HL-60 (cell line): ENCODE measurements at regions not wholly inside any gene's neighbourhood (a gene's known extent, or its start where the extent isn't known, plus 50 kb on each side); places are given as distances from the start of the nearest gene placed in this dataset.

Source experiments
- DNase-seq, 2 experiments: peaks; one replicate each; pipeline ENCODE4 v3.0.0-alpha.2; 2010 to 2020; ENCODE audit warnings: low read depth in 1 of 2, low spot score in 1 of 2
- H3K27ac ChIP-seq: fragments of 250-450 bp; sonication (Bioruptor Pico); replicated peaks from 2 replicates; pipeline ENCODE4 v1.5.1; 2020; ENCODE audit warnings: mild to moderate bottlenecking, moderate library complexity
- H3K27me3 ChIP-seq: fragments of 250-450 bp; sonication (Bioruptor Pico); 2 replicates; pipeline ENCODE4 v1.5.1; 2021; ENCODE audit warnings: mild to moderate bottlenecking, moderate library complexity; ENCODE audit not compliant: insufficient read depth, poor library complexity, severe bottlenecking
- H3K4me3 ChIP-seq: replicated peaks from 2 replicates; pipeline ENCODE4 v1.5.1; 2011; ENCODE audit warnings: mild to moderate bottlenecking, control low read depth, low read length; ENCODE audit not compliant: insufficient read depth
- CTCF ChIP-seq: IDR thresholded peaks from one replicate; pipeline ENCODE4 v1.5.1; 2011; ENCODE audit warnings: low read length, control low read depth, inconsistent platforms; ENCODE audit not compliant: insufficient read depth
- GABPA ChIP-seq: IDR thresholded peaks from 2 replicates; pipeline ENCODE4 v1.6.1; 2012; ENCODE audit warnings: low read depth
- POLR2AphosphoS5 ChIP-seq: IDR thresholded peaks from 2 replicates; pipeline ENCODE4 v1.6.1; 2012; ENCODE audit warnings: low read depth
- REST ChIP-seq: IDR thresholded peaks from 2 replicates; pipeline ENCODE4 v1.6.1; 2012; ENCODE audit warnings: low read depth; ENCODE audit not compliant: insufficient replicate concordance
- SPI1 ChIP-seq: IDR thresholded peaks from 2 replicates; pipeline ENCODE4 v1.6.1; 2012; ENCODE audit warnings: low read depth, mild to moderate bottlenecking, borderline replicate concordance

- Histone ChIP-seq H3K27me3 (peaks cover 37% of the 10 kb centered on the region), H3K27ac (no peak overlapping the region), H3K4me3 (no peak overlapping the region)
- TF ChIP-seq SPI1, result no peak
- TF ChIP-seq REST, result no peak
- no peak for TF ChIP-seq GABPA
- TF ChIP-seq POLR2AphosphoS5, result no peak
- no peak for TF ChIP-seq CTCF
- DNase-seq, result no peak
Measured at GRCh38 chr7:28315565-28316410, 96.5 kb upstream of the CREB5 start.

- no peak overlapping the region for H3K27ac ChIP-seq
- TF ChIP-seq GABPA, result no peak
- TF ChIP-seq REST, result no peak
- no peak for TF ChIP-seq POLR2AphosphoS5
- no peak for TF ChIP-seq CTCF
- TF ChIP-seq SPI1, result no peak
- peaks cover 37% of the 10 kb centered on the region for H3K27me3 ChIP-seq
- H3K4me3 ChIP-seq, result no peak overlapping the region
- no peak for DNase-seq
Measured at GRCh38 chr7:28316489-28316888, 95.8 kb upstream of the CREB5 start.

GRCh38 chr7:28318101-28318762 lies 94.1 kb upstream of the CREB5 start:
- DNase-seq, result no peak
- no peak for TF ChIP-seq POLR2AphosphoS5
- TF ChIP-seq GABPA, result no peak
- no peak for TF ChIP-seq CTCF
- no peak overlapping the region for H3K27ac ChIP-seq
- H3K27me3 ChIP-seq, result peaks cover 32% of the 10 kb centered on the region
- no peak overlapping the region for H3K4me3 ChIP-seq
